K562 (cell line): ENCODE measurements at regions not wholly inside any gene's neighbourhood (a gene's known extent, or its start where the extent isn't known, plus 50 kb on each side); places are given as distances from the start of the nearest gene placed in this dataset.
A peak's percentile ranks its signal among the peaks of the same experiment; 100 is the strongest.

Experiments used
- ATAC-seq: fragments of 200-7000 bp; cut with Tn5 transposase; 3 replicates; pipeline ENCODE4 v1.9.1; 2020; ENCODE audit warnings: moderate library complexity
- BruUV-seq: library from RNA; stranded (reverse); fragments of 400-500 nt; replicated peaks from 2 replicates; lab custom pipeline; 2021; lab: Mats Ljungman, UMichigan
- CTCF ChIA-PET: fragments of 300-600 bp; formaldehyde crosslinking; extraction: SDS; loops from one replicate; lab custom pipeline; 2021; ENCODE audit warnings: low intra/inter-chr PET ratio; lab: Yijun Ruan, JAX
- POLR2A ChIA-PET: fragments of 300-600, 350-650 bp; sonication (Branson Sonifier 250); formaldehyde crosslinking; extraction: SDS; loops from one replicate; lab custom pipeline; 2021; ENCODE audit warnings: antibody characterized with exemption, inconsistent platforms; lab: Yijun Ruan, JAX
- DNase-seq, 4 experiments: peaks; one replicate each; pipeline versions ENCODE4 v3.0.0 to v3.0.0-alpha.2; 2011 to 2018; ENCODE audit warnings: low spot score in 3 of 4, mixed read lengths in 3 of 4; ENCODE audit errors: extremely low read depth in 1 of 4
- FAIRE-seq: peaks from 2 replicates; lab custom pipeline; 2011; peaks lifted over from hg19 to GRCh38; lab: Jason Lieb, UNC
- H2AFZ ChIP-seq: 2 replicates; pipeline ENCODE4 v1.6.0; 2011; ENCODE audit warnings: low read depth, low read length, control low read depth, inconsistent platforms
- H3K27ac ChIP-seq: fragments of 200-600 bp; 3 replicates; pipeline ENCODE4 v1.8.0; 2011; ENCODE audit warnings: low read depth, mild to moderate bottlenecking, control low read depth, inconsistent platforms, low read length, moderate library complexity, mixed read lengths; ENCODE audit errors: extremely low read depth
- H3K27me3 ChIP-seq, 2 experiments: fragments of 300-600 bp in 1 of 2; 2 replicates in 1 of 2; 3 replicates in 1 of 2; pipeline versions ENCODE4 v1.6.0 to v1.8.0; 2011; ENCODE audit warnings: inconsistent platforms in 2 of 2, low read length in 2 of 2, mild to moderate bottlenecking in 1 of 2, mixed read lengths in 1 of 2, moderate library complexity in 1 of 2; ENCODE audit not compliant: control insufficient read depth in 2 of 2, insufficient read depth in 2 of 2
- H3K36me3 ChIP-seq: fragments of 300-600 bp; 3 replicates; pipeline ENCODE4 v1.8.0; 2011; ENCODE audit warnings: mild to moderate bottlenecking, low read length, inconsistent platforms; ENCODE audit not compliant: control insufficient read depth, insufficient read depth
- H3K4me1 ChIP-seq, 2 experiments: fragments of 200-600 bp in 1 of 2; replicated peaks in 1 of 2; 2 replicates in 1 of 2; 3 replicates in 1 of 2; pipeline versions ENCODE4 v1.5.1 to v1.8.0; 2011; ENCODE audit warnings: inconsistent platforms in 2 of 2, low read length in 2 of 2, mild to moderate bottlenecking in 1 of 2, mixed read lengths in 1 of 2, moderate library complexity in 1 of 2; ENCODE audit not compliant: control insufficient read depth in 2 of 2, insufficient read depth in 2 of 2
- H3K4me2 ChIP-seq: 2 replicates; pipeline ENCODE4 v1.6.1; 2011; ENCODE audit warnings: low read length, control low read depth, inconsistent platforms, mixed read lengths; ENCODE audit not compliant: insufficient read depth
- H3K4me3 ChIP-seq: fragments of 200-600 bp; sonication (generic), shearing (Covaris generic); 2 replicates; pipeline ENCODE4 v1.5.1; 2016; ENCODE audit warnings: control low read depth, inconsistent platforms
- H3K79me2 ChIP-seq: fragments of 200-600 bp; 3 replicates; pipeline ENCODE4 v1.8.0; 2011; ENCODE audit warnings: low read length, inconsistent platforms; ENCODE audit not compliant: control insufficient read depth, insufficient read depth
- H3K9ac ChIP-seq, 2 experiments: 2 replicates each; pipeline versions ENCODE4 v1.6.0 to v1.6.1; 2011; ENCODE audit warnings: low read depth in 2 of 2, low read length in 2 of 2, control low read depth in 1 of 2, inconsistent platforms in 1 of 2, mild to moderate bottlenecking in 1 of 2, mixed read lengths in 1 of 2; ENCODE audit not compliant: insufficient read depth in 1 of 2
- H3K9me1 ChIP-seq: one replicate; pipeline ENCODE4 v1.6.0; 2011; ENCODE audit warnings: inconsistent platforms, mild to moderate bottlenecking, low read length, moderate library complexity; ENCODE audit not compliant: control insufficient read depth, insufficient read depth
- H3K9me3 ChIP-seq: replicated peaks from 2 replicates; pipeline ENCODE4 v1.5.1; 2011; ENCODE audit warnings: low read depth, low read length, inconsistent platforms; ENCODE audit not compliant: control insufficient read depth, insufficient read depth
- H4K20me1 ChIP-seq: replicated peaks from 2 replicates; pipeline ENCODE4 v1.6.1; 2011; ENCODE audit warnings: low read length, inconsistent platforms, mixed read lengths; ENCODE audit not compliant: control insufficient read depth, insufficient read depth
- CCNT2 ChIP-seq: IDR thresholded peaks from 2 replicates; pipeline ENCODE4 v1.6.1; 2011; ENCODE audit warnings: borderline replicate concordance, low read depth, mild to moderate bottlenecking, moderate library complexity, mixed read lengths, low read length; ENCODE audit not compliant: insufficient read length; ENCODE audit errors: extremely low read depth
- HBP1 ChIP-seq: fragments of 450-650 bp; formaldehyde crosslinking; IDR thresholded peaks from 2 replicates; pipeline ENCODE4 v1.4.0; 2022; ENCODE audit warnings: missing genetic modification characterization
- HMG20A ChIP-seq: fragments of 450-650 bp; formaldehyde crosslinking; conservative IDR thresholded peaks from 2 replicates; pipeline ENCODE4 v1.4.0; 2020; ENCODE audit warnings: mild to moderate bottlenecking, mixed read lengths
- MAFK ChIP-seq: IDR thresholded peaks from 2 replicates; pipeline ENCODE4 v1.6.1; 2011; ENCODE audit warnings: low read length, improper control_type of control experiment
- PRMT5 ChIP-seq: sonication (generic); formaldehyde crosslinking; IDR thresholded peaks from 2 replicates; pipeline ENCODE4 v1.5.0; 2020; ENCODE audit warnings: missing genetic modification reagents
- SRSF7 ChIP-seq: fragments of 200-400 bp; formaldehyde crosslinking; optimal IDR thresholded peaks from 2 replicates; pipeline ENCODE3; 2017; ENCODE audit warnings: mild to moderate bottlenecking, low read depth, low read length
- THRB ChIP-seq: fragments of 450-650 bp; formaldehyde crosslinking; conservative IDR thresholded peaks from 2 replicates; pipeline ENCODE4 v1.4.0; 2022; ENCODE audit warnings: mild to moderate bottlenecking, missing genetic modification characterization
- TSHZ1 ChIP-seq: fragments of 250-450 bp; sonication (Bioruptor Pico); IDR thresholded peaks from 2 replicates; pipeline ENCODE4 v1.4.0; 2020; ENCODE audit warnings: mild to moderate bottlenecking, moderate library complexity
- ZNF217 ChIP-seq: sonication (generic); formaldehyde crosslinking; IDR thresholded peaks from 2 replicates; pipeline ENCODE4 v1.8.0; 2022; ENCODE audit warnings: mild to moderate bottlenecking, missing genetic modification reagents
- ZNF316 ChIP-seq: fragments of 450-650 bp; IDR thresholded peaks from 2 replicates; pipeline ENCODE4 v1.6.1; 2016
- ZNF583 ChIP-seq: fragments of 250-450 bp; sonication (Bioruptor Pico); IDR thresholded peaks from 2 replicates; pipeline ENCODE4 v1.4.0; 2020
- ZNF696 ChIP-seq: fragments of 250-450 bp; sonication (Bioruptor Pico); conservative IDR thresholded peaks from 2 replicates; pipeline ENCODE4 v1.4.0; 2020; ENCODE audit warnings: mild to moderate bottlenecking, moderate library complexity
- WGBS: fragments of 100-300 bp; shearing (Covaris generic); methylation state at CpG from one replicate; pipeline ENCODE4 v1.1.6; 2016; ENCODE audit warnings: low coverage, mixed read lengths; ENCODE audit not compliant: insufficient coverage; ENCODE audit errors: missing lambda C conversion rate; 5-methylcytosine and 5-hydroxymethylcytosine counted together
- in situ Hi-C: fragments of 300-500 bp; cut with MboI; formaldehyde crosslinking; loops from 4 replicates; pipeline ENCODE4 v1.15.0; 2018; ENCODE audit warnings: inconsistent platforms, mixed read lengths
- intact Hi-C: fragments of 100-400 bp; cut with micrococcal nuclease; formaldehyde crosslinking; loops from 2 replicates; pipeline ENCODE4 v1.14.2; 2022

- Histone ChIP-seq H3K9me1 (no peaks in the 10 kb centered on the region), H3K27ac (no peak overlapping the region), H3K4me2 (no peak overlapping the region), H3K27me3 (no peaks in the 10 kb centered on the region), H2AFZ (no peak overlapping the region), H3K36me3 (no peaks in the 10 kb centered on the region), H3K79me2 (no peaks in the 10 kb centered on the region), H3K9ac (no peak overlapping the region), H3K4me1 (no peaks in the 10 kb centered on the region), H3K4me3 (no peak overlapping the region), H4K20me1 (no peaks in the 10 kb centered on the region), H3K9me3 (no peaks in the 10 kb centered on the region; the same call in 1 of the 2 replicates)
- ATAC-seq (no peak), FAIRE-seq (no peak), DNase-seq (no peak)
- intact Hi-C loops (no loop called here), in situ Hi-C loops (no loop called here)
- WGBS = 0% methylated on average over 1 of the region's 1 CpG
- CTCF ChIA-PET = no interaction called here
- BruUV-seq = no TSS peak
- POLR2A ChIA-PET = no interaction called here
- no peak for TF ChIP-seq THRB (CRISPR knock-in tag)
- TF ChIP-seq MAFK = peak; percentile 11; the same call in 1 of the 2 replicates
- TF ChIP-seq ZNF583 (CRISPR knock-in tag) = no peak
- peak; percentile 73; the same call in 1 of the 2 replicates for TF ChIP-seq ZNF316
- TF ChIP-seq CCNT2 = no peak
- no peak for TF ChIP-seq ZNF217 (CRISPR knock-in tag)
- no peak for TF ChIP-seq HBP1
- TF ChIP-seq SRSF7 = no peak
- TF ChIP-seq ZNF696 (CRISPR knock-in tag) = no peak
- no peak for TF ChIP-seq HMG20A
- no peak for TF ChIP-seq PRMT5 (CRISPR knock-in tag)
- no peak for TF ChIP-seq TSHZ1
Measured at GRCh38 chr10:55310143-55310542, 509.1 kb upstream of the PCDH15 start.
